NCI-H1694 treated with DMSO at 0.1 percent for 48 hours (cell line): ENCODE measurements at regions not wholly inside any gene's neighbourhood (a gene's known extent, or its start where the extent isn't known, plus 50 kb on each side); places are given as distances from the start of the nearest gene placed in this dataset.
"Not testable (repeated sequence)": the region's sequence is repeated elsewhere in the genome, so short reads cannot be mapped to it uniquely, and the experiment has no call there.

Experiments used
- DNase-seq: peaks from one replicate; lab custom pipeline; 2025; lab: John Stamatoyannopoulos, UW

DNA sequence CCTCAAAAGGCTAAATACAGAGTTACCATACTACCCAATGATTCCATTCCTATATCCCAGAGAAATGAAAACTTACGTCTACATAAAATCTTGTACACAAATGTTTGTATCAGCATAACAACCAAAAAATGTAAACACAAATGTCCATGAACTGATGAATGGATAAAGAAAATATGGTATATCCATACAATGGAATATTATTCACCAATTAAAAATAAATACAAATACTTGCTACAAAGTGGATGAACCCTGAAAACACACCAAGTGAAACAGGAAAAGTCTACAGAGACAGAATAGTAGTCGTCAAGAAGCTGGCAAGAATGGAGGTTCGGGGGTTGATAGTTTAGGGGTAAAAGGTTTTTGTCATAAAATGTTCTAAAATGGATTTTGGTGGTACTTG is 54.0 kb upstream of the ANKRD28 start:
- DNase-seq = no peak

DNA sequence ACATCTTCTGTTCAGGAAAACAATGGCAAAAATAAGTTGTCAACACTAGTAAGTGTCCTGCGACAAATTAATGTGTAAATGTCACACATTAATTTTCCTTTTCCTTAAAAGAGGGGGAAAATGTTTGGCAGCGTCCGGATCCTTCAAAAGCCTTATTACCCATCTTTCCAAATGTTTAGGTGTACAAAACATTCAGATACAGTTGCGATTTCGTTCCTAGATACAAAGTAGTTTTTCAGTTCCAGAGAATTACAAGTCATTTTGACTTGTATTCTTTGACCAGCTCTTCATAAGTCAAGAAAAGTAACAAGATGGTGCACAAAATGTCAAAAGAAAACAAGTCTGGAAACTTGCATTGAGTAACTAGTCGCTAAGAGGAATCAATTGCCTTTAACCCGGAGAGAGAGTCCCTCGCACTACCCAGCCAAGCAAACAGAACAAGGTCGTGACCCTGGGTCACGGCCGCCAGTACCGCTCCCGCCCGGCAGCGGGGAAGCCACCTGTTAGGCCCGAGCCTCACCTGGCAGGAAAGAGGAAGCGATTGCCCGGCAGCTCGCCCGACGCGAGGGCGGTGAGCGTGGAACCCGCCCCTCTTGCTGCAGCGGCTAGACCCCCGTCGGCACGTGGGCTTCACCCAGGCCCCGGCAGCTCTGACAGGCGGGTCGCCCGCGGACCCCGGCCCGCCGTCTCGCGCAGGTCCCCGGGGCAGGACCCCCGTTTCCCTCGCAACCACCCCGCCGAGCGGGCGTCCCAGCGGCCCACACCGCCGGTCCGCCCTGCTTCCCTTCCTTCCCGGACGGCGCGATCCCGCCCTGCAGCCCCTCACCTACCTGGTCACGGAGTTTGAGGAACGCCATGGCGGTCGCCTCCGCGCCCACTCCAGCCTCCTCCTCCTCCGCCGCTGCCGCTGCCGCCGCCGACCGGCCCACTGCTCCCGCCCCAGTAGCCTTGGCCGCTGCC is 61.0 kb upstream of the ANKRD28 start:
- DNase-seq = no peak

DNA sequence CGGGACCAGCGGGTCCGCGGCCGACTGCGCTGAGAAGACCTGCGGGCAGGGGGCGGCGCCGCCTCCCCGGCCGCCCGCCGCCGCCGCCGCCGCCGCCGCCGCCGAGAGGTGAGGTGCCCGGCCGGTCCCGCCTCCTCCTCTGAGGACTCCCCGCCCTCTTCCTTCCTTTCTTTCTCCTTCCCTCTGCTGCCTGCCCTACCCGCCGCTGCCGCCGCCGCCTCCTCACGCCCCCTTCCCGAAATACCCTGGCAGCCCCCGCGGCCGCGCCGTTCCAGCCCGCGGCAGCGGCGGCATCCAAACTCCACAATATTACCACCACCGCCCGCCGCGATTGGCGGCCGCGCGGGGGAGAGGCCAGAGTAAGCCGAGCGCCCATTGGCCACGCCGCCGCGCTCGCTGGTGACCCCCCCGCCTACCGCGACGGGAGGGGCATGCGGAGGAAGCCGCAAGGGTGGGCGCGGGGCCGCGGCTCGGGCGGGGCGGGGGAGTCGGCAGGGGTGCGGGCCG is 61.8 kb upstream of the ANKRD28 start:
- DNase-seq = peak; percentile 62

DNA sequence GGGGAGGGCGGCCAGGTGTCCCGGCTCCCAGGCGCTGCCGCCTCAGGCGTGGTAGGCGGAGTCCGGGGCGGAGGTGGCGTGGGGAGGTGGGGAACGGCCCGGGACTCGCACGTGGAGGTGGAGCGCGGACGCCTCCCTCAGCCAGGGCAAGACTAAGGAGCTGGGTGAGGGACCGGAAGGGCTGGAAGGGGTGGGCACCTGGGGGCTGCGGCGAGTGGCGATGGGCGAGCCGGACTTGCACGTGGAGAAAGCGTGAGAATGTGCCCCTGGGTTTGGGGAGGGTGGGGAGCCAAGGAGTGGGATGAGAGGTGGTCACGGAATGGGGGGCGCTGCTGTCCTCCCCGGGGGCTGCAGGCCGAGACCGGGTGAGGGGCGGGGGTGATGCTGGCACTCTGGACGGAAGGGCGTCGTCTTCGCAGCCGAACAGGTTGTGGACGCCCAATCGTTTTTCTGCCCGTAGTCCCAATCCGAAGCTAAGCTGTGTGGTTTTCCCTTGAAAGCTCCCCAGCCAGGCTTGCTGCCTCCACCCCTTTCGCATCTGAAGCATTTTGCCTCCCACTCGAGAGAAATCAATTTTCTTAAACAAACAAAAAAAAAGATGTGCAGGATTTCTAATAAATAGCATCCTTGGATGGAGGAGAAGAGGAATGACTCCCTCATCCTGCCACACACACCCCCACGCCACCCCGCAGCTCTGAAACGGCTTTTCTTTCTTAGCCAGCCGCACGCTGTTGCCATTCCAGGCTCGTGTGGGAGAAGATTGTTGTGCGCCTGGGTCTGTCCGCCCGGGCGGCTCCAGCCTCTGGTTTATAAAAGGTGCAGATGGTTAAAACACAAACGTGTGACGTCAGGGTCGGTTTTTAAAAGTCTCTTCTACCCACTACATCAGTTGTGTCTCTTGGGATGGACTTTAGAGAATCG is 62.5 kb upstream of the ANKRD28 start:
- DNase-seq = peak; percentile 62

DNA sequence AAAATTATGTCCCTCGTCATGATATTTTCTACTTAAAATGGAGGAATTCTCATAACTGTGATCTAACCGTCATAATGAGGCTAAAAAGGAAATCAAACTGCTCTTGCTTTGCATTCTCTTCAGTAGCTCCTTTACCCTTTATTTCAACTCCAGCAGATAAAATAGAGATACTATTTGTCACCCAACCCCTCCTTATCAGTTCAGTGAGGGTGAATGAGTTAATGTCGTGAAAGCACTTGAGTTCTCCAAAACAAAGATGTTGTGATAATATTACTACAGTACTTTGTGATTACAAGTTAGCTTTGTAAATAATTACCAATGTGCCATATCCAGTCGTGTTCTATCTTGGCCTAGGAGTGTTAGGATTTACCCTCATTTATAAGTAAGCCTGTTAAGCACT is 63.4 kb upstream of the ANKRD28 start:
- DNase-seq = no peak

DNA sequence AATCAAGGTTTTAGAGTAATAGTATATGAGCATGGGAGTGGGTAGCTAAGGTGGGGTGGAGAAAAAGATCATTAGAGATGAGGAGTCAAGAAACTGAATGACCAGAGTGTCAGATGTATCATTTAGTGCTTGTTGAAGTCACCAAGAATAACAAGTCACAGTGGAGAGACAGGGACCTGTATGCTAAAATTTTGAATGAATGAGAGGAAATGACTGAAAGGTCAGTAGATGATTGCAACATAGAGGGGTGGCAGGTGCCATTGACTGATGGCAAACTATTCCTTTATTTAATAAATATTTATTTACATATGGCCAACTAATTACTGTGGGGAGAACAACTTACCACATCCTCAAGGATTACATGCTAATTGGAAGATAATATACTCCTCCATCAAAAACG is 75.0 kb upstream of the ANKRD28 start:
- DNase-seq = no peak

DNA sequence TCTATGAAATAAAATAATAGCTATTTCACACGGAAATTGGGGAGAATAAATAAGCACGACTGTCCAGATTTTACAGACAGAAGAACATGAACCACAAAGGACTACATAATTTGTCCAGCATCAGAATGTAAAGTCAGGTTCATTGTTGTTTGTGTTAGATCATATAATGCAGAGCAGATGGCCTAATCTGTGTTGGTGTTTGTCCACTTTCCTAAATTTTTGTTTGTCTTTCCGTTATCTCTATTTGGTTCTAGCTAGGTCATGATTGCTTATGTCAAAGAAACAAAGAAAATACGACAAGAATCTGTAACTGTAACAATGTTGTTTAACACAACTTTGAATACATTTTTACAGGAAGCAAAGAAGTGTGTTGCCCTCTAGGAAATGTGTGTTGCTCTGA is 75.6 kb upstream of the ANKRD28 start:
- no peak for DNase-seq

DNA sequence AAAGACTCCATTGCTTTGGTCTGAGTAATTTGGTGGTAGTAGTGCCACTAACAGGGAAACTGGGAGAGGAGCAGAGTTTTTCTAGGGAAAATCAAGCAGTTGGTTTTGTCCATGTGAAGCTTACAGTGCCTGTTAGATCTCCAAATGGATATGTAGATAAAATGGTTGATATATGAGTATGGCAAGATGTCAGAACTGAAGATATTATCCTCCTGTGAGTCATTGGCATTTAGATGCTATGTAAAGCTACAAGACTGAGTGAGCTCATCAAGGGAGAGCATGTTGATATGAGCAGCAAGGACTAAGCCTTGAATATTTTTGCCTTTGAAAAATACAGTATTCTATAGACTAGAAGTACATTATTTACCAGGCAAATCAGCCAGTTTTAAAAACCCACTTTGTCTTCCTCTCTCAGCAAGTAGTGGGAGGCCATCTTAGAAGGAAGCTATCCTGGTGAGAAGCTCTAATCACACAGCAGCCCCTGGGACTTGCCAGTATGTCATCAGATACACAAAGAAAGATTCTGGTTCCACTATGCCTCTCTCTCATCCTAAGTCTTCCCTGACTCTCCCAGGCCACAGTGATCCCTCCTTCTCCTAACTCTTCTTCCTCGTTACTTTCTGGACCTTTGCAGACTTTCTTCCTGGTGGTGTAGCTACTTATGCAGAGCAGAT is 77.4 kb upstream of the ANKRD28 start:
- no peak for DNase-seq

DNA sequence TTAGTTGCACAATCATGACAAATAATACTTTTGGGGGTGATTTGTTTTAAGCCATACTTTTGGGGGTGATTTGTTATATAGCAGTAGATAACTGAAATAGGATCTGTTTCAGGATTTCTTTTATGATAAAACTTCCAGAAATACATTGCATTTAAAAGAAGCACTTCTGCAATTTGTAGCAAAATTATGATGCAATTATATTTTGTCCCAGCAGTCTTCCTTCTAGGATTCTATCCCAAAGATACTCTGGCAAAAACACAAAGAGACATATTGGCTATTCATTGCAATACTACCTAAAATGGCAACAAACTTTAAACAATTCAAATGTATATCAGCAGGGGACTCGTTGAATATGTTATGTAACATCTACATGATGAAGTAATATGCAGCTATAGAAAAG is 78.9 kb upstream of the ANKRD28 start:
- DNase-seq = no peak

DNA sequence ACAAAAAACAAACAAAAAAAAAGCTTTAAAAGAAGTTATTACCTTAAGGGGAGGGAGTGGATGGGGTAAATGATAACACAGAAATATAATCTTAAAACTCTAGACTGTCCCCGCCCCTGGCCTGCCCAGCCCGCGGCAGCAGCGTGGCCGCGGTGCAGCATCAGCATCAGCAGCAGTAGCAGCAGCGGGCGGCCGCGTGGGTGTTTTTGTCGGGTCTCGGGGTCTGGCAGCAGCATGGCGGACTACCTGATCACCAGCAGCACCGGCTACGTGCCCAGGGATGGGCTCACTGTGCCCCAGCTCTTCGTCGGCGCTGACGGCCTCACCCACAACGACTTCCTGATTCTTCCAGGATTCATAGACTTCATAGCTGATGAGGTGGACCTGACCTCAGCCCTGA is 80.0 kb upstream of the ANKRD28 start:
- no peak for DNase-seq

DNA sequence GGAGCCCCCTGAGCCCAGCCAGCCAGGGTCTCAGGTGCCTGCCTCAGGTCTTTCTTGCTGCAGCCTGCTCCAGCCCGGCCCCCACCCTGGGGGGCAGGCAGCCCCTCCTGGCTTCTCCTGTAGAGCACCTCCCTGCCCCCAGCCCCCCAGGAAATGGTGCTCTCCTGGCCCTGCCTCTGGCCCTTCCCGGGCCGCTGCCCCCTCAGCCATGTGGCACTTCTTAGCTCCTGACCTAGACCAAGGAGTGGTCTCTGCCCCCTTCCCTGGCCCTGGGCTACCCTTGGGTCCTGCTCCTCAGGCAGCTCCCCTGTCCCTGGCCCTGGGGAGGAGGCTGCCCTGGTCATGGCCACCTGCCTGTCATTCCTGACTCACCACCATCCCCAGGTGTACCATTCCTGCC is 82.0 kb upstream of the ANKRD28 start:
- DNase-seq = not testable (repeated sequence)

DNA sequence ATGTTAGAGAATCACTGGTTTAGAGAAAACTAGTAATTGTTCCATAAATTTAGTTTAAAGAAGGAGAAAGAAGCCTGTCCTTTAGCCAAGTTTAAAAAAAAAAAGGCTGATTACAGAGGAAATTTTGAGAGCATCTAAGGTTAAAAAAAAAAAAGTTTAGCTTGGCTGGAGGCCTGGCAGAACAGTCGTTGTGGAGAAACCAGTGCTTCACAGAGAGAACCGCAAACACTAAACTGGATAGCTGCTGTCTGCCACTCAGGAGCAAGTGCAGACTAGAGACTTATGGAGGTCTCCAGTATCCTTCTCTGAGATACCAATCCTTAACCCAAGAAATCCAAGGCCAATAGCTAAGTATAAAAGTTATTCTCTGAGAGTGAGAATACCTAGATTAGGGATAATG is 84.8 kb upstream of the ANKRD28 start:
- DNase-seq = no peak

DNA sequence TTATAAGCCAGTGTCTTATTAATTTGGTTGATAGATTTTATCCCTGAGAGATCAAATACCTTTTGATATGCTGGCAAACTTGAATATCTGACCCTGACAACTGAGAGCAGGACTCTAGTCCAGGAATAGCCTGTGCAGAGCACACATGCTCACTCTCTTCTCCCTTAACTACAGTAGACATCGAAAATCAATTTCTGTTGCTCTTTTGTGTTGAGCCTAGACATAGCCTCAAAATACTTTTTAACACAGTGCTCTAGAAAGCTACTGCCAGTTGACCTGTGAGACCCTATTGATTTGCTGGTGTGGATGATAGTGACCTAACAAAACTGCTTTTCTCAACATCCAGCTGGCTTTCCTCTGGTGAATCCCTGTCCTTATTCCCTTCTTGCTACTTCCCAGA is 86.4 kb upstream of the ANKRD28 start:
- DNase-seq = no peak

DNA sequence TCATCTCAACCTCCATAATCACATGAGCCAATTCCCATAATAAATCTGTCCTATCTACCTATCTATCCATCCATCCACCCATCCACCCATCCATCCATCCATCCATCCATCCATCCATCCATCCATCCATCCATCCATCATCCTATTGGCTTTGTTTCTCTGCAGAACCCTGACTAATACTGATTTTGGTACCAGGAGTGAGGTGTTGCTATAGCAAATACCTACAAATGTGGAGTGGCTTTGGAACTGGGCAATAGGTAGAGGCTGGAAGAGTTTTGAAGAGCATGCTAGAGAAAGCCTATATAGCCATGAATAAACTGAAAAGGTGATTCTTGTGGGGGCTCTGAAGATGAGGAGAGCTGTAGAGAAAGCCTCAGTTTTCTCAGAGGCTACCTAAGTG is 88.7 kb upstream of the ANKRD28 start:
- no peak for DNase-seq

DNA sequence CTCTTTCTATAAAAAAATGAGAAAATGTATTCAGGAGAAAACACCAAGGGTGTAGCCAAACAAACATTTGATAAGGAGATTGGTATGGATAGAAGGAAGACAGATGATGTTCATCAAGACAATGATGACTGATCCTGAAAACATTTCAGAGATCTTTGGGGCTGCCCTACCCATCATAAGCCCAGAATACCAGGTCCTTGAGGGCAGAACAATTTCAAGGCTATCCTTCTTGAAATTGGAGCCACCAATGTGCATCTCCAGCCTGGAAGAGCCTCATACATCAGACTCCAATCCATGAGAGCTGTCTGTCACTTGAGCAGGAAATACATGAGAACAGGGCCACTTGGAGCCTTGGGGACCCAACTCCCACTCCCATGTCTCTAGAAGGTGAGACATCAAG is 89.5 kb upstream of the ANKRD28 start:
- no peak for DNase-seq

DNA sequence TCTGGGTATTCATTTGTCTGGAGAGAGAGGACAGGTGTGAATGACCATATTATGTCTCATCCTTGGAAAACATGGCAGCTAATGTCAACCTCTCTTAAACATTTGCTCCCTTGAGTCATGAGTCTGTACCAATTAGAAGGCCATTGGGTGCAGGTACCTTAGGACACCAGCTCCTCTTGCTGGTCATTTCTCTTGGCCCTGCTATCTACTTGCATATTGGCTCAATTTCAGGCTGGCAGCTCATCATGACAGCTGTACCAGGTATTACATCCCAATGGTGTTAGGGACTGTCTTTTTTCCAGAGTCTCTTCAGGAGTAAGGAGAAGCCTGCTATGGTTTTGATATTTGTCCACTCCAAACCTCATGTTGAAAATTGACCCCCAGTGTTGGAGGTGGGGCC is 92.2 kb upstream of the ANKRD28 start:
- DNase-seq = no peak

DNA sequence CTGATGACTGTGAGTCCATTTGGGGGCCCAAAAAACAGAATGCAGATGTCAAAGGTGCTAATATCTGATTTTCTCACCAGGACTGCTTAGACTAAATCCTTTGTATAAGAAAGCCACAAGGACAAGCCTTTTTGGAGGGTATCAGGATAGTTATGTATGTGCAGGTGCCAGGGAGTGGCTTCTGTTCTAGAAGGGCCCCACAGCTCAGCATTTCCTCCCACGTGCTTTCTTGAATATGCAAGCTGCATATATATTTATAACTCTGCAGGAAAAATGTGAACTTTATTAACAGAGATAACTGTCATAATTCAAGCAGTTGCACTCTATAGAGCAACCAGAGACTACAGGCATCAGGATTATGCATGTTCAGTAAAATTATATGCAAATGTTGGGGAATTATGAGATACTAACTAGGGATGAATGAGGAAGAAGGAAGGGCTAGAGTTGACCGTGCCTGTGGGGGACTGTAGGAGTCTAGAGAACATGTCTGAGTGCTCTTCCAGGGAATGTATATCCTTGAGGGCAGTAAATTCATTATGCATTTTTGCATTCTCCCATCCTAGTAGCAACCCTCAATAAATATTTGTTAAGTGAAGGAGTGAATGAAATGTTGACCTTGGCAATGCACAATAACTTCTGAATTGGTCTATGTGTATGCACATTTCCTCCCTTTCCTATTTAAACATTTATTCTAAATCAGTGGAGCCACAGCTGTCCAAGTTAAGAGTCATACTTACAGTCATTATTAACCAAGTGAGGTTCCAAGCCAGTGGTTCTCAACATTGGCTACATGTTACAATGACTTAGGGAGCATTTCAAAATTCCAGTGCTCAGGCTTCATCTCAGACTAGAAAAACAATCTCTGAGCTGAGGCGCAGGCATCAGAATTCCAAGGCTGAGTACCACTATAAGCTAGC is 94.8 kb upstream of the ANKRD28 start:
- no peak for DNase-seq

DNA sequence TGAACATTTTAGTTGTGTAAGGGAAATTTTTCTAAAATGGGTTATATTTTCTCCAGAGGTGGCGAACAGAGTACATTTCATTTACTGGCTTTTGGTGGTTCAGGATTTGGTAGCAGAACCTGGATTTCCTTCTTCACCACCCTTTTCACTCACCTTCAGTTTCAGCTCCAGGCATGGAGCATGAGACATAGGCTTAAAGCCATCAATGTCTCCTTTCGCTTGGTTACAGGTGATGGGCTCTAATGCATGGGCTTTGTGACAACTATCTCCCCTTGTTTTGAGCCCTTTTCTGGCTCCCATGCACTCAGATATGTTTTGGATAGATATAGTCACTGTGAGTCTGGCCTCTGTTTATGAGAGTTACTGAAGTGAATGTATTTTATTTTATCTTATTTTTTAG is 96.6 kb upstream of the ANKRD28 start:
- no peak for DNase-seq

DNA sequence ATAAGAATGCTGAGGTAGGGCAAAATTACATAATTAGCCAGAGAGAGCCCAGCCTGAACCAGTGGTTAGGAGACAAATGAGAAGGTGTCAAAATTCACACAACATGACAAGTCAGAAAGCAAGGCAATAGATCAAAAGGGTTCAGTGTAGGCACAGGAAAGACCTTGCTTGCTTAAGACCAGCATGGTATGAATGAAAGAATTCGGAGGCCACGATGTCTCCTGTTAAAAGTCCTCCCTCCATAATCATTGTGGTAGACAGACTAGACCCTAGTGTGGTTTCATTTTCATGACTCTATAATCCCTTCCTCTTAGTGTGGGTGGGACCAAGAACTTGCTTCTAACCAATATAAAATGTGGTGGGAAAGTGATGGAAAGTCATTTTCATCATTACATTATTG is 98.7 kb upstream of the ANKRD28 start:
- DNase-seq = no peak

DNA sequence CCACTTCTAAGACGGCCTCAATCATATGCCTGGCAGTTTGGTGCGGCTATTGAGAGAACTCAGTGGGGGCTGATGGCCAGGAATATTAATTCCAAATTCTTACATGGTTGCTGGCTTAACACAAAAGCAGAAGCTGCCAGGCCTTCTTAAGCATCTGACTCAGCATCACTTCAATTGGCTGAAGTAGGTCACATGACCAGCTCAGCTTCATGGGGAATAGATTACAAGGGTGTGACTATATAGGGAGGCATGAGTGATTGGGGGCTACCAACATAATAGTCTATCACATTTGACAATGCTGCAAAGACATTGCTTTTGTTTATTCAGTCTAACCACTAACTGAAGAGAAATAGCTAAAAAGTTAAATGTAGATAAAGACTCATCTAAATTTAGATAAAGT is 101.6 kb upstream of the ANKRD28 start:
- no peak for DNase-seq

DNA sequence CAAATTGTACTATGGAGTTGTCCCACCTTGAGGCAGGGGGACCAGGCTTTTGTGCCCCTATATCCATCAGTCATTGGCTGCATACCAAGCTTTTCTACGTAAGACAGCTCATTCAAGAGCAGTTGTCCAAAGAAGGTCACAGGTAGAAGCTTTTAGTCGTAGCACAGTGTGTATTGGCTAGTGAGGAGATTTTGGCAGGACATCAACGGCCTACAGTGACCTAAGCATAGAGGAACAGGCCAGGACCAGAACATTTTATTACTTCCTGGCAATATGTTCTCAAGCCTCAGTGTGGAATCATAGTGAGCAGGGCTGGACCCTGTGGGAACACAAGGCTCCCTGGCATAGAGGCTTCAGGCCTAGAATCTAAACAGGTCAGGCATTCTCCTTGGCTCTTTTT is 105.4 kb upstream of the ANKRD28 start:
- no peak for DNase-seq
